IMR-90 (cell line): ENCODE measurements at regions not wholly inside any gene's neighbourhood (a gene's known extent, or its start where the extent isn't known, plus 50 kb on each side); places are given as distances from the start of the nearest gene placed in this dataset.
A peak's percentile ranks its signal among the peaks of the same experiment; 100 is the strongest.

ENCODE experiments used
- ATAC-seq: fragments of 200-7000 bp; cut with Tn5 transposase; 2 replicates; pipeline ENCODE4 v1.9.1; 2020; ENCODE audit warnings: low read depth, mild to moderate bottlenecking, moderate library complexity
- BruUV-seq: library from RNA; stranded (reverse); fragments of 400-500 nt; replicated peaks from 2 replicates; lab custom pipeline; 2021; lab: Mats Ljungman, UMichigan
- CTCF ChIA-PET: fragments of 300-600 bp; formaldehyde crosslinking; extraction: SDS; loops from one replicate; lab custom pipeline; 2021; ENCODE audit warnings: antibody characterized with exemption; lab: Yijun Ruan, JAX
- POLR2A ChIA-PET: fragments of 300-600 bp; sonication (Branson Sonifier 250); formaldehyde crosslinking; loops from one replicate; lab custom pipeline; 2022; ENCODE audit warnings: antibody characterized with exemption; ENCODE audit not compliant: unreplicated experiment; lab: Charles Lee
- DNase-seq: peaks from one replicate; pipeline ENCODE4 v3.0.0; 2013
- H2AFZ ChIP-seq: replicated peaks from 2 replicates; pipeline ENCODE3; 2013; ENCODE audit warnings: low read length, mild to moderate bottlenecking; ENCODE audit not compliant: poor library complexity
- H2AK5ac ChIP-seq: 2 replicates; pipeline ENCODE4 v1.6.1; 2013; ENCODE audit warnings: low read depth, low read length, inconsistent platforms
- H2AK9ac ChIP-seq: replicated peaks from 2 replicates; pipeline ENCODE3; 2013; ENCODE audit warnings: mild to moderate bottlenecking, low read depth, low read length, moderate library complexity; ENCODE audit not compliant: poor library complexity
- H2BK120ac ChIP-seq: 2 replicates; pipeline ENCODE4 v1.6.1; 2013; ENCODE audit warnings: low read depth, low read length, inconsistent platforms
- H2BK15ac ChIP-seq: 3 replicates; pipeline ENCODE4 v1.6.1; 2013; ENCODE audit warnings: low read depth, low read length, inconsistent platforms
- H2BK20ac ChIP-seq: 2 replicates; pipeline ENCODE4 v1.6.1; 2013; ENCODE audit warnings: low read depth, mild to moderate bottlenecking, inconsistent platforms, low read length, moderate library complexity
- H2BK5ac ChIP-seq: 2 replicates; pipeline ENCODE4 v1.6.1; 2013; ENCODE audit warnings: mild to moderate bottlenecking, low read depth, low read length, inconsistent platforms; ENCODE audit not compliant: poor library complexity, severe bottlenecking
- H3K14ac ChIP-seq: replicated peaks from 2 replicates; pipeline ENCODE4 v1.6.1; 2013; ENCODE audit warnings: low read depth, low read length, inconsistent platforms
- H3K18ac ChIP-seq: 2 replicates; pipeline ENCODE4 v1.6.1; 2013; ENCODE audit warnings: low read depth, low read length, control low read depth
- H3K23ac ChIP-seq: 2 replicates; pipeline ENCODE4 v1.6.1; 2013; ENCODE audit warnings: low read depth, low read length, inconsistent platforms
- H3K27ac ChIP-seq: 2 replicates; pipeline ENCODE4 v1.5.1; 2013; ENCODE audit warnings: mild to moderate bottlenecking, control low read depth, low read length; ENCODE audit not compliant: insufficient read depth
- H3K27me3 ChIP-seq: 2 replicates; pipeline ENCODE4 v1.6.1; 2013; ENCODE audit warnings: low read length; ENCODE audit not compliant: control insufficient read depth, insufficient read depth
- H3K36me3 ChIP-seq: 2 replicates; pipeline ENCODE4 v1.6.1; 2013; ENCODE audit warnings: low read length, mixed read lengths; ENCODE audit not compliant: control insufficient read depth, insufficient read depth
- H3K4ac ChIP-seq: 2 replicates; pipeline ENCODE4 v1.6.1; 2013; ENCODE audit warnings: low read depth, low read length, inconsistent platforms
- H3K4me1 ChIP-seq: 2 replicates; pipeline ENCODE4 v1.6.1; 2013; ENCODE audit warnings: low read length, mixed read lengths; ENCODE audit not compliant: control insufficient read depth, insufficient read depth
- H3K4me2 ChIP-seq: 2 replicates; pipeline ENCODE4 v1.6.1; 2013; ENCODE audit warnings: low read depth, mild to moderate bottlenecking, control low read depth, low read length, moderate library complexity
- H3K4me3 ChIP-seq: 2 replicates; pipeline ENCODE4 v1.5.1; 2013; ENCODE audit warnings: low read depth, mild to moderate bottlenecking, control low read depth, low read length, moderate library complexity; ENCODE audit not compliant: insufficient read depth
- H3K56ac ChIP-seq: 2 replicates; pipeline ENCODE4 v1.6.1; 2013; ENCODE audit warnings: low read length, inconsistent platforms; ENCODE audit not compliant: insufficient read depth; ENCODE audit errors: extremely low read depth
- H3K79me1 ChIP-seq, 2 experiments: 2 replicates each; pipeline ENCODE4 v1.6.1; 2013; ENCODE audit warnings: low read length in 2 of 2, inconsistent platforms in 1 of 2, low read depth in 1 of 2
- H3K9ac ChIP-seq: 2 replicates; pipeline ENCODE4 v1.6.1; 2013; ENCODE audit warnings: low read depth, low read length, control low read depth
- H3K9me1 ChIP-seq: 2 replicates; pipeline ENCODE4 v1.6.1; 2013; ENCODE audit warnings: low read length, inconsistent platforms; ENCODE audit not compliant: insufficient read depth
- H3K9me3 ChIP-seq: 2 replicates; pipeline ENCODE4 v1.6.1; 2013; ENCODE audit warnings: low read length; ENCODE audit not compliant: control insufficient read depth, insufficient read depth
- H4K20me1 ChIP-seq: 2 replicates; pipeline ENCODE4 v1.6.1; 2013; ENCODE audit warnings: low read length, inconsistent platforms; ENCODE audit not compliant: insufficient read depth
- H4K5ac ChIP-seq: 2 replicates; pipeline ENCODE4 v1.6.1; 2013; ENCODE audit warnings: mild to moderate bottlenecking, low read depth, low read length, control low read depth
- H4K8ac ChIP-seq, 2 experiments: 2 replicates each; pipeline ENCODE4 v1.6.1; 2013; ENCODE audit warnings: low read depth in 2 of 2, low read length in 2 of 2, control low read depth in 1 of 2, inconsistent platforms in 1 of 2
- H4K91ac ChIP-seq: 2 replicates; pipeline ENCODE4 v1.6.1; 2013; ENCODE audit warnings: low read depth, low read length, inconsistent platforms; ENCODE audit not compliant: insufficient read depth
- BHLHE40 ChIP-seq: fragments of 150-350 bp; IDR thresholded peaks from 2 replicates; pipeline ENCODE4 v1.6.1; 2016; ENCODE audit warnings: mild to moderate bottlenecking, low read depth, low read length
- CEBPB ChIP-seq: IDR thresholded peaks from 2 replicates; pipeline ENCODE4 v1.6.1; 2012; ENCODE audit warnings: low read depth, low read length, improper control_type of control experiment
- CHD1 ChIP-seq: IDR thresholded peaks from 2 replicates; pipeline ENCODE4 v1.6.1; 2012; ENCODE audit warnings: low read depth, low read length, improper control_type of control experiment
- CTCF ChIP-seq: conservative IDR thresholded peaks from 2 replicates; pipeline ENCODE4 v1.5.1; 2012; ENCODE audit warnings: mild to moderate bottlenecking, low read depth, low read length, improper control_type of control experiment
- MAZ ChIP-seq: IDR thresholded peaks from 2 replicates; pipeline ENCODE4 v1.6.1; 2012; ENCODE audit warnings: low read depth, mild to moderate bottlenecking, low read length, improper control_type of control experiment, moderate library complexity, borderline replicate concordance
- NFE2L2 ChIP-seq: fragments of 150-350 bp; IDR thresholded peaks from 2 replicates; pipeline ENCODE4 v1.6.1; 2016; ENCODE audit warnings: low read depth, mild to moderate bottlenecking, low read length
- RAD21 ChIP-seq: IDR thresholded peaks from 2 replicates; pipeline ENCODE4 v1.6.1; 2012; ENCODE audit warnings: low read length, improper control_type of control experiment
- USF2 ChIP-seq: fragments of 150-350 bp; IDR thresholded peaks from 2 replicates; pipeline ENCODE4 v1.6.1; 2017; ENCODE audit warnings: mild to moderate bottlenecking, antibody characterized with exemption, low read length, low read depth
- dilution Hi-C: fragments of 300-500 bp; cut with HindIII; formaldehyde crosslinking; loops from one replicate; pipeline ENCODE4 v1.14.3; 2018; ENCODE audit warnings: low sequenced_read_pairs; ENCODE audit not compliant: unreplicated experiment
- in situ Hi-C: fragments of 300-500 bp; cut with MboI; formaldehyde crosslinking; loops from 3 replicates; pipeline ENCODE4 v1.14.3; 2019; ENCODE audit warnings: low sequenced_read_pairs, inconsistent platforms, mixed read lengths
- intact Hi-C: fragments of 100-400 bp; cut with micrococcal nuclease; formaldehyde crosslinking; loops from 2 replicates; pipeline ENCODE4 v1.10.0; 2022

- Histone ChIP-seq H3K4ac (peak overlapping the region; percentile 82), H2BK5ac (peak overlapping the region; percentile 98), H4K5ac (peak overlapping the region; percentile 100), H4K20me1 (no peaks in the 10 kb centered on the region), H2BK15ac (peak overlapping the region; percentile 77), H3K79me1 (peaks cover 0 to 22% of the 10 kb centered on the region in 2 experiments; a peak in 2 of 4 replicates), H3K56ac (peak overlapping the region; percentile 48; the same call in 1 of the 2 replicates), H3K18ac (peak overlapping the region; percentile 100), H2BK20ac (peak overlapping the region; percentile 94), H3K23ac (peak overlapping the region; percentile 89), H3K4me2 (peak overlapping the region; percentile 100), H3K9me1 (peaks cover 8% of the 10 kb centered on the region), H2AK9ac (peak overlapping the region; percentile 10), H4K91ac (peak overlapping the region; percentile 96), H3K4me1 (peaks cover 22% of the 10 kb centered on the region), H3K9ac (peak overlapping the region; percentile 76), H2BK120ac (peak overlapping the region; percentile 95), H3K14ac (peak overlapping the region; percentile 55), H2AFZ (peak overlapping the region; percentile 60), H3K9me3 (no peaks in the 10 kb centered on the region), H2AK5ac (peak overlapping the region; percentile 76), H3K27me3 (no peaks in the 10 kb centered on the region), H3K4me3 (no peak overlapping the region), H4K8ac (peak overlapping the region; percentile 76 to 98), H3K27ac (peak overlapping the region; percentile 97), H3K36me3 (no peaks in the 10 kb centered on the region)
- no peak for ATAC-seq
- dilution Hi-C loops (no loop called here), in situ Hi-C loops (no loop called here), intact Hi-C loops (loop anchor here (2.0 to 5.0 kb wide), 3 partner anchors 96 to 163 kb away; no protein-coding TSS in a partner anchor)
- ChIA-PET CTCF (interaction anchor here (0.8 to 1.6 kb wide), 2 partner anchors 43 to 111 kb away, joined by 5 read pairs; no protein-coding TSS in a partner anchor), POLR2A (no interaction called here)
- TF ChIP-seq CTCF, result no peak
- no peak for TF ChIP-seq RAD21
- 0 out of 2 replicates have a peak, but pooled peaks have one; percentile 26 for TF ChIP-seq NFE2L2
- TF ChIP-seq CEBPB, result no peak
- TF ChIP-seq MAZ, result no peak
- no peak for TF ChIP-seq BHLHE40
- TF ChIP-seq USF2, result no peak
- TF ChIP-seq CHD1, result no peak
- no TSS peak for BruUV-seq
- DNase-seq, result peak; percentile 34
Observed at GRCh38 chr5:17021602-17021932, 85.5 kb upstream of the MYO10 start.
